ENCODE measurements at regions not wholly inside any gene's neighbourhood (a gene's known extent, or its start where the extent isn't known, plus 50 kb on each side); places are given as distances from the start of the nearest gene placed in this dataset.

GRCh38 chr16:63467513-63467912 is 1431.3 kb upstream of the CDH8 start:
- Mint-ChIP-seq H3K4me1 (no peaks in the 10 kb centered on the region), H3K4me3 (no peak overlapping the region), H3K27ac (no peak overlapping the region), H3K36me3 (ENCODE audit: insufficient read depth in 1 of 3, low read depth in 3 of 3) (no peaks in the 10 kb centered on the region), H3K27me3 (ENCODE audit: low read depth) (no peaks in the 10 kb centered on the region), H3K9me3 (no peaks in the 10 kb centered on the region)
- Histone ChIP-seq H3K18ac (ENCODE audit: insufficient read length, low read depth, low read length) (no peak overlapping the region), H4K8ac (replicated peaks; ENCODE audit: insufficient read length, low read depth, low read length) (no peak overlapping the region), H3K56ac (ENCODE audit: insufficient read length, low read depth, low read length) (no peak overlapping the region), H2BK12ac (ENCODE audit: insufficient read length, low read depth, low read length) (no peak overlapping the region), H2AFZ (ENCODE audit: low read length) (no peak overlapping the region), H3K9ac (ENCODE audit: extremely low read depth, insufficient read length, low read length) (no peak overlapping the region), H3K4ac (ENCODE audit: low read depth, low read length) (no peak overlapping the region), H4K91ac (ENCODE audit: insufficient read length, low read depth, low read length) (no peak overlapping the region), H2BK120ac (ENCODE audit: low read depth, low read length, poor library complexity, severe bottlenecking) (no peak overlapping the region), H3K23ac (ENCODE audit: insufficient read length, low read depth, low read length) (no peak overlapping the region), H3K79me1 (ENCODE audit: insufficient read depth, low read depth, low read length, poor library complexity, severe bottlenecking) (no peaks in the 10 kb centered on the region), H2BK15ac (ENCODE audit: low read depth, low read length) (no peak overlapping the region), H3K14ac (ENCODE audit: insufficient read depth, low read length) (no peak overlapping the region), H4K5ac (ENCODE audit: insufficient read length, low read depth, low read length) (no peak overlapping the region), H3K9me3 (ENCODE audit: control insufficient read depth, low read depth, low read length) (no peaks in the 10 kb centered on the region), H3K27me3 (ENCODE audit: insufficient read depth, low read length) (no peaks in the 10 kb centered on the region), H2AK5ac (ENCODE audit: insufficient read length, low read length) (no peak overlapping the region), H2BK20ac (ENCODE audit: low read depth, low read length, poor library complexity, severe bottlenecking) (no peak overlapping the region), H3T11ph (ENCODE audit: low read length) (no peak overlapping the region), H3K79me2 (ENCODE audit: insufficient read depth, low read length) (no peaks in the 10 kb centered on the region), H2BK5ac (ENCODE audit: insufficient read length, low read length) (no peak overlapping the region), H4K20me1 (ENCODE audit: control insufficient read depth, insufficient read depth, insufficient read length) (no peaks in the 10 kb centered on the region), H3K27ac (ENCODE audit: insufficient read length, low read depth, low read length) (no peak overlapping the region), H3K4me1 (ENCODE audit: insufficient read depth, low read length) (no peaks in the 10 kb centered on the region), H3K23me2 (ENCODE audit: insufficient read length, low read depth, low read length, poor library complexity, severe bottlenecking) (no peaks in the 10 kb centered on the region), H3K4me2 (ENCODE audit: insufficient read depth, insufficient read length, low read length) (no peak overlapping the region)
- no CpG with 5 or more reads among the region's 2 CpGs for WGBS (ENCODE audit: extremely low coverage, insufficient read length, low lambda C conversion rate)
- no peak for DNase-seq
- TF ChIP-seq CTCF (conservative IDR thresholded peaks at IDR 0.05): no peak

All from H9 (cell line).